ENCODE measurements at regions not wholly inside any gene's neighbourhood (a gene's known extent, or its start where the extent isn't known, plus 50 kb on each side); places are given as distances from the start of the nearest gene placed in this dataset.
A peak's percentile ranks its signal among the peaks of the same experiment; 100 is the strongest.
"Not testable (repeated sequence)": the region's sequence is repeated elsewhere in the genome, so short reads cannot be mapped to it uniquely, and the experiment has no call there.

GRCh38 chr5:18799482-18800128 is 1165.3 kb downstream of the TAF11L14 start:
- DNase-seq (ENCODE audit: low read depth), result no peak

GRCh38 chr5:18800293-18801025 is 1166.2 kb downstream of the TAF11L14 start:
- DNase-seq (ENCODE audit: low read depth), result no peak

GRCh38 chr5:18801413-18801812 is 1167.2 kb downstream of the TAF11L14 start:
- not testable (repeated sequence) for DNase-seq (ENCODE audit: low read depth)

GRCh38 chr5:18802336-18802735 is 1168.1 kb downstream of the TAF11L14 start:
- DNase-seq (ENCODE audit: low read depth), result peak; percentile 28

GRCh38 chr5:18805376-18805775 is 1171.1 kb downstream of the TAF11L14 start:
- DNase-seq (ENCODE audit: low read depth), result no peak

GRCh38 chr5:18807256-18808149 is 1173.2 kb downstream of the TAF11L14 start:
- no peak for DNase-seq (ENCODE audit: low read depth)

DNA sequence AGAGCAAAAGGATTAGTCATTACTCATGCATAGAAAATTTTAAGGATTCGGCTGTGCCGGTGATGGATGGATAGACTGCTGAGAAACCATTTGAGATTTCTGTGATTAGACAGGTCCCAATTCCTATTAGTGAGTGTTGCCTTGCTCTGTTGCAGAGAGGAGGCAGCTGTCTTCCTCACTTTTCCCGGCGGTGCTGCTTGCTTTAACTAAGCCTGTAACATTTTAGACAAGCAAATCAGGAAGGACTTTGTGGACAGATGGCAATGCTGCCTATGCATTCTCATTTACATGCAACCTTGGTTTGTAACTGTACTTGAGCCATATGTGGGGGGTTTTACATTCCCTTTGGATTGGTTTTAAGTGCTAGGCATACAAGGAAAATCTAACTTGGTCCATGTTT is 1176.3 kb downstream of the CDH18 start:
- DNase-seq (ENCODE audit: low read depth), result no peak

- DNase-seq (ENCODE audit: low read depth), result no peak
Observed at GRCh38 chr5:18828351-18828750, 1159.6 kb downstream of the CDH18 start.

GRCh38 chr5:18829539-18829938 is 1158.5 kb downstream of the CDH18 start:
- DNase-seq (ENCODE audit: low read depth), result no peak

DNA sequence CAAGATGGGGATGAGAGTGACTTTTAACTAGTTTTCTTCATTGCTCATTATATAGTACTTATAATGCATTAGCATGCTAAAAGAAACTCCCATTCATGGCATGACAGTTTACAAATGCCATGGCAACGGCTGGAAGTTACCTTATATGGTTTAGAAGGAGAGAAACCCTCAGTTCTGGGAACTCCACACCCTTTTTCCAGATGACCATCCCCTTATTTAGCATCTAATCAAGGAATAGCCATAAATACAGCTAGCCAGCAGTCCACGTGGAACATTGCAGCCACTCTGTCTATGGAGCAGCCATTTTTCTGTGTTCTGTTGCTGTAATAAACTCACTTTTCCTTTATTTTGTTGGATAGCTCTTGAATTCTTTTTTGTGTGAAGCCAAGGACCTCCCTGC is 1137.8 kb downstream of the CDH18 start:
- DNase-seq (ENCODE audit: low read depth), result no peak

- no peak for DNase-seq (ENCODE audit: low read depth)
Observed at GRCh38 chr5:18872978-18873377, 1115.0 kb downstream of the CDH18 start.

- DNase-seq (ENCODE audit: low read depth), result no peak
Observed at GRCh38 chr5:18876565-18876964, 1111.4 kb downstream of the CDH18 start.

GRCh38 chr5:18881615-18882014 is 1106.4 kb downstream of the CDH18 start:
- peak; percentile 32 for DNase-seq (ENCODE audit: low read depth)

- DNase-seq (ENCODE audit: low read depth), result no peak
Observed at GRCh38 chr5:18882154-18882553, 1105.8 kb downstream of the CDH18 start.

DNA sequence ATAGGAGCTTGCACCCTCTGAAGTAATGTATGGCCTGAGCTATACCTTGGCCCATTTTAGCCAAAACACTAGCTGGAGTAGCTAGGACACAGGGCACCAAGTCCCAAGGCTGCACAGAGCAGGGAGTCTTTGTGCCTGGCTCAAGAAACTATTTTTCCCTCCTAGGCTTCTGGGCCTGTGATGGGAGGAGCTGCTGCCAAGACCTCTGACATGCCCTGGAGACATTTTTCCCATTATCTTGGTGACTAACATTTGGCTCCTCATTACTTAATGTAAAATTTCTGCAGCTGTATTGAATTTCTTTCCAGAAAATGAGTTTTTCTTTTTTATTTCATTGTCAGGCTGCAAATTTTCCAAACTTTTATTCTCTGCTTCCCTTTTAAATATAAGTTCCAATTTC is 1099.2 kb downstream of the CDH18 start:
- DNase-seq (ENCODE audit: low read depth), result no peak

DNA sequence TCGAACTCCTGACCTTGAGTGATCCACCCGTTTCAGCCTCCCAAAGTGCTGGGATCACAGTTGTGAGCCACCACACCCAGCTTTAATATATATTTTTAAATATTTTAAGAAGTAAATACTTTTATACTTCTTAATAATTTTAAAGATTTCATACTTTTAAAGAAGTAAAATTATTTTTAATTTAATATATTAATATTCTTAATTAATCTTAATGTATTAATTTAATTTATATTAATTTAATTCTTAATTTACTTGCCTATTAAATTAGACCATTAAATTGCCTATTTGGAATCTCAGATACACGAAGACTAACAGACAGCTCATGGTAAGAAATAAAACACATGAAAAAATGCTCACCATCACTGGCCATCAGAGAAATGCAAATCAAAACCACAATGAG is 1087.4 kb downstream of the CDH18 start:
- DNase-seq (ENCODE audit: low read depth), result no peak

- no peak for DNase-seq (ENCODE audit: low read depth)
Observed at GRCh38 chr5:18920966-18921365, 1067.0 kb downstream of the CDH18 start.

GRCh38 chr5:18932081-18932480 is 1055.9 kb downstream of the CDH18 start:
- no peak for DNase-seq (ENCODE audit: low read depth)

- peak; percentile 65 for DNase-seq (ENCODE audit: low read depth)
Observed at GRCh38 chr5:18944771-18945170, 1043.2 kb downstream of the CDH18 start.

DNA sequence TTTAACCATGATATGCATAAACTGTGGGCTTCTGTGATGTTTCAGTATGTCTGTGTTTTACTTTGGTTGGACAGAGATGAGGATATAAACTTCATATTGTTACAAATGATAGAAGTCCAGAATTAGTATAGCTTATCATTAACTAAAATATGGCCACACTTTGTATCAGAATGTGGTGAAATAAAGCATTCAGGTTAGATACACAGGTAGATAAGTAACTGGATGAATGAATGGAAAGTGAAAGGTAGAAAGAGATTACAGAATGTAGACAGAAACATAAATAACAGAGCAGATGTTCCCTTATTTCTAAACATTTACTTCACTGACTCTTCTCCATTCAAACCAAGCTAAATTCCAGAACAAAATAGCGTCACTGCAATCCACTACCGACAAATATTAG is 1033.8 kb downstream of the CDH18 start:
- DNase-seq (ENCODE audit: low read depth), result no peak

GRCh38 chr5:18959535-18959934 is 1028.5 kb downstream of the CDH18 start:
- DNase-seq (ENCODE audit: low read depth), result no peak

- no peak for DNase-seq (ENCODE audit: low read depth)
Observed at GRCh38 chr5:18961234-18961633, 1026.8 kb downstream of the CDH18 start.

- DNase-seq (ENCODE audit: low read depth), result no peak
Observed at GRCh38 chr5:18965893-18966292, 1022.1 kb downstream of the CDH18 start.

Measured in ELR (cell line).